ENCODE measurements at regions not wholly inside any gene's neighbourhood (a gene's known extent, or its start where the extent isn't known, plus 50 kb on each side); places are given as distances from the start of the nearest gene placed in this dataset.

DNA sequence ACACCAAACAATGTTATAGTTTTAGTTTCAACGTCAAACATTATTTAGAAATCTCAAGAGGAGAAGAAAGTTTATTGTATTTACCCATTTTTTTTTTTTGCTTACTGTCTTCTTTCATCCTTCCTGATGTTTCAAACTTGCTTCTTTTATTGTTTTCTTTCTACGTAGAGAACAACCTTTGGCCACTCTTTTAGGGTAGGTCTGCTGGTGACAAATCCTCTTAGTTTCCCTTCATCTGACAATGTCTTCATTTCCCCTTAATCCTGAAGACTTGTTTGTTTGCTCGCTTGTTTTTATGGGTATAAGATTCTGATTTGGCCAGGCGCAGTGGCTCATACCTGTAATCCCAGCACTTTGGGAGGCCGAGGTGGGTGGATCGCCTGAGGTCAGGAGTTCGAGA is 89.1 kb downstream of the RHOU start:
- TF ChIP-seq RAD21 (conservative IDR thresholded peaks at IDR 0.05): no peak
- TF ChIP-seq, protein P1, sequence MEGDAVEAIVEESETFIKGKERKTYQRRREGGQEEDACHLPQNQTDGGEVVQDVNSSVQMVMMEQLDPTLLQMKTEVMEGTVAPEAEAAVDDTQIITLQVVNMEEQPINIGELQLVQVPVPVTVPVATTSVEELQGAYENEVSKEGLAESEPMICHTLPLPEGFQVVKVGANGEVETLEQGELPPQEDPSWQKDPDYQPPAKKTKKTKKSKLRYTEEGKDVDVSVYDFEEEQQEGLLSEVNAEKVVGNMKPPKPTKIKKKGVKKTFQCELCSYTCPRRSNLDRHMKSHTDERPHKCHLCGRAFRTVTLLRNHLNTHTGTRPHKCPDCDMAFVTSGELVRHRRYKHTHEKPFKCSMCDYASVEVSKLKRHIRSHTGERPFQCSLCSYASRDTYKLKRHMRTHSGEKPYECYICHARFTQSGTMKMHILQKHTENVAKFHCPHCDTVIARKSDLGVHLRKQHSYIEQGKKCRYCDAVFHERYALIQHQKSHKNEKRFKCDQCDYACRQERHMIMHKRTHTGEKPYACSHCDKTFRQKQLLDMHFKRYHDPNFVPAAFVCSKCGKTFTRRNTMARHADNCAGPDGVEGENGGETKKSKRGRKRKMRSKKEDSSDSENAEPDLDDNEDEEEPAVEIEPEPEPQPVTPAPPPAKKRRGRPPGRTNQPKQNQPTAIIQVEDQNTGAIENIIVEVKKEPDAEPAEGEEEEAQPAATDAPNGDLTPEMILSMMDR (IDR thresholded peaks at IDR 0.05; ENCODE audit: poor library complexity, severe bottlenecking): no peak
